ENCODE measurements at regions not wholly inside any gene's neighbourhood (a gene's known extent, or its start where the extent isn't known, plus 50 kb on each side); places are given as distances from the start of the nearest gene placed in this dataset.
A peak's percentile ranks its signal among the peaks of the same experiment; 100 is the strongest.

- ChIA-PET CTCF (interaction anchor here (0.8 to 2.1 kb wide), 7 partner anchors 9 to 208 kb away, joined by 3 to 10 read pairs (median 4); partner anchors contain the start of gene MYCN), POLR2A (interaction anchor here (0.8 kb wide), 1 partner anchor 113 kb away, joined by 3 read pairs; no protein-coding TSS in a partner anchor)
- Mint-ChIP-seq H3K4me3 (no peak overlapping the region), H3K9me3 (peaks cover 3% of the 10 kb centered on the region; the same call in 1 of the 2 replicates), H3K36me3 (no peaks in the 10 kb centered on the region), H3K27me3 (ENCODE audit: low read depth) (no peaks in the 10 kb centered on the region; the same call in 1 of the 2 replicates), H3K4me1 (peaks cover 16% of the 10 kb centered on the region), H3K27ac (no peak overlapping the region)
- TF ChIP-seq FOXK1 (CRISPR knock-in tag; IDR thresholded peaks at IDR 0.05) (no peak), IRF2 (CRISPR knock-in tag; IDR thresholded peaks at IDR 0.05; ENCODE audit: borderline replicate concordance, low read depth) (no peak), MYBL2 (CRISPR knock-in tag; IDR thresholded peaks at IDR 0.05) (no peak), FOXJ3 (CRISPR knock-in tag; IDR thresholded peaks at IDR 0.05; ENCODE audit: borderline replicate concordance) (no peak), PRDM15 (CRISPR knock-in tag; IDR thresholded peaks at IDR 0.05) (no peak), ZBTB43 (CRISPR knock-in tag; IDR thresholded peaks at IDR 0.05) (no peak), ETV6 (CRISPR knock-in tag; IDR thresholded peaks at IDR 0.05) (no peak), MXD4 (CRISPR knock-in tag; IDR thresholded peaks at IDR 0.05; ENCODE audit: borderline replicate concordance) (no peak), PREB (CRISPR knock-in tag; IDR thresholded peaks at IDR 0.05; ENCODE audit: borderline replicate concordance) (no peak), CDX4 (CRISPR knock-in tag; IDR thresholded peaks at IDR 0.05; ENCODE audit: borderline replicate concordance) (no peak), HMGA2 (CRISPR knock-in tag; IDR thresholded peaks at IDR 0.05) (no peak), FOXP1 (CRISPR knock-in tag; IDR thresholded peaks at IDR 0.05; ENCODE audit: borderline replicate concordance) (no peak), NR1H2 (CRISPR knock-in tag; IDR thresholded peaks at IDR 0.05) (no peak)
- DNase-seq (ENCODE audit: low spot score) (peak; percentile 61), ATAC-seq (peak; percentile 97)
Measured at GRCh38 chr2:15826273-15826717, 114.1 kb upstream of the MYCN start.

- Mint-ChIP-seq H3K4me3 (no peak overlapping the region), H3K27ac (no peak overlapping the region), H3K9me3 (peaks cover 3% of the 10 kb centered on the region; the same call in 1 of the 2 replicates), H3K27me3 (ENCODE audit: low read depth) (no peaks in the 10 kb centered on the region; the same call in 1 of the 2 replicates), H3K4me1 (peaks cover 16% of the 10 kb centered on the region), H3K36me3 (no peaks in the 10 kb centered on the region)
- no peak for DNase-seq (ENCODE audit: low spot score)
- ChIA-PET CTCF (interaction anchor here (0.8 to 2.1 kb wide), 7 partner anchors 8 to 207 kb away, joined by 3 to 10 read pairs (median 4); partner anchors contain the start of gene MYCN), POLR2A (no interaction called here)
- ATAC-seq: no peak
- no peak for TF ChIP-seq SMAD4 (CRISPR knock-in tag; IDR thresholded peaks at IDR 0.05)
- TF ChIP-seq TCF7 (CRISPR knock-in tag; IDR thresholded peaks at IDR 0.05; ENCODE audit: low read depth): no peak
- TF ChIP-seq NR1H2 (CRISPR knock-in tag; IDR thresholded peaks at IDR 0.05): no peak
- no peak for TF ChIP-seq PREB (CRISPR knock-in tag; IDR thresholded peaks at IDR 0.05; ENCODE audit: borderline replicate concordance)
- TF ChIP-seq OVOL2 (CRISPR knock-in tag; IDR thresholded peaks at IDR 0.05; ENCODE audit: borderline replicate concordance): no peak
- TF ChIP-seq SMAD3 (CRISPR knock-in tag; IDR thresholded peaks at IDR 0.05; ENCODE audit: borderline replicate concordance): no peak
- TF ChIP-seq ELF4 (CRISPR knock-in tag; IDR thresholded peaks at IDR 0.05; ENCODE audit: low read depth): no peak
- TF ChIP-seq CREB1 (CRISPR knock-in tag; IDR thresholded peaks at IDR 0.05): no peak
- no peak for TF ChIP-seq IRF2 (CRISPR knock-in tag; IDR thresholded peaks at IDR 0.05; ENCODE audit: borderline replicate concordance, low read depth)
- no peak for TF ChIP-seq GRHL2 (CRISPR knock-in tag; IDR thresholded peaks at IDR 0.05; ENCODE audit: insufficient replicate concordance, severe bottlenecking)
- TF ChIP-seq GABPB1 (CRISPR knock-in tag; IDR thresholded peaks at IDR 0.05): no peak
- no peak for TF ChIP-seq FOXK1 (CRISPR knock-in tag; IDR thresholded peaks at IDR 0.05)
- TF ChIP-seq FOXP4 (CRISPR knock-in tag; IDR thresholded peaks at IDR 0.05): no peak
- no peak for TF ChIP-seq ZNF671 (CRISPR knock-in tag; IDR thresholded peaks at IDR 0.05)
- no peak for TF ChIP-seq ZNF416 (CRISPR knock-in tag; IDR thresholded peaks at IDR 0.05)
- no peak for TF ChIP-seq HMGA2 (CRISPR knock-in tag; IDR thresholded peaks at IDR 0.05)
- TF ChIP-seq CREM (CRISPR knock-in tag; IDR thresholded peaks at IDR 0.05): no peak
- TF ChIP-seq KAT7 (CRISPR knock-in tag; IDR thresholded peaks at IDR 0.05; ENCODE audit: borderline replicate concordance): no peak
Measured at GRCh38 chr2:15827001-15827400, 113.3 kb upstream of the MYCN start.
